A673 (cell line): ENCODE measurements at regions not wholly inside any gene's neighbourhood (a gene's known extent, or its start where the extent isn't known, plus 50 kb on each side); places are given as distances from the start of the nearest gene placed in this dataset.
A peak's percentile ranks its signal among the peaks of the same experiment; 100 is the strongest.

ENCODE experiments used
- BruUV-seq: library from RNA; stranded (reverse); fragments of 400-500 nt; replicated peaks from 2 replicates; lab custom pipeline; 2021; lab: Mats Ljungman, UMichigan
- CTCF ChIA-PET: fragments of 300-600 bp; sonication (Branson Sonifier 250); formaldehyde crosslinking; loops from one replicate; lab custom pipeline; 2022; ENCODE audit warnings: antibody characterized with exemption; lab: Charles Lee
- POLR2A ChIA-PET: fragments of 300-600 bp; sonication (Branson Sonifier 250); formaldehyde crosslinking; loops from one replicate; lab custom pipeline; 2022; ENCODE audit warnings: antibody characterized with exemption; ENCODE audit not compliant: low non-redundant PET; lab: Charles Lee
- DNase-seq: peaks from one replicate; pipeline ENCODE4 v3.0.0-alpha.2; 2015; ENCODE audit warnings: low spot score
- H3K27ac ChIP-seq: fragments of 200-600 bp; sonication (generic); 2 replicates; pipeline ENCODE4 v1.5.1; 2016; ENCODE audit warnings: mixed run types, low read depth, mild to moderate bottlenecking, mixed read lengths, antibody characterized with exemption, low read length; ENCODE audit not compliant: poor library complexity, severe bottlenecking
- H3K27me3 ChIP-seq: fragments of 200-600 bp; sonication (generic); replicated peaks from 2 replicates; pipeline ENCODE4 v1.6.1; 2017; ENCODE audit warnings: mixed run types, low read depth, mild to moderate bottlenecking, mixed read lengths, antibody characterized with exemption, low read length; ENCODE audit not compliant: insufficient read depth, poor library complexity
- H3K36me3 ChIP-seq: fragments of 200-600 bp; sonication (generic); 2 replicates; pipeline ENCODE4 v1.6.1; 2016; ENCODE audit warnings: mixed run types, mild to moderate bottlenecking, mixed read lengths, antibody characterized with exemption, low read length; ENCODE audit not compliant: insufficient read depth, poor library complexity, severe bottlenecking
- H3K4me1 ChIP-seq: fragments of 200-600 bp; sonication (generic); 2 replicates; pipeline ENCODE4 v1.6.1; 2017; ENCODE audit warnings: mixed run types, mild to moderate bottlenecking, mixed read lengths, antibody characterized with exemption, low read length; ENCODE audit not compliant: insufficient read depth, poor library complexity, severe bottlenecking
- H3K4me3 ChIP-seq: fragments of 200-600 bp; sonication (generic); 2 replicates; pipeline ENCODE4 v1.5.1; 2016; ENCODE audit warnings: low read depth, mixed run types, mild to moderate bottlenecking, mixed read lengths, low read length; ENCODE audit not compliant: poor library complexity, severe bottlenecking
- H3K9me3 ChIP-seq: fragments of 200-600 bp; sonication (generic); 2 replicates; pipeline ENCODE4 v1.6.1; 2016; ENCODE audit warnings: mixed run types, low read depth, mild to moderate bottlenecking, mixed read lengths, antibody characterized with exemption, low read length; ENCODE audit not compliant: poor library complexity, severe bottlenecking
- EZH2 ChIP-seq: fragments of 200-600 bp; sonication (generic); IDR thresholded peaks from 2 replicates; pipeline ENCODE4 v1.6.1; 2017; ENCODE audit warnings: borderline replicate concordance, low read depth, mild to moderate bottlenecking, mixed read lengths, antibody characterized with exemption, low read length; ENCODE audit not compliant: poor library complexity, severe bottlenecking
- intact Hi-C: fragments of 100-400 bp; cut with micrococcal nuclease; formaldehyde crosslinking; loops from one replicate; pipeline ENCODE4 v1.10.0; 2022; ENCODE audit not compliant: unreplicated experiment
- TF ChIP-seq, protein P1 (sequence below): fragments of 300-800, 200-600 bp; sonication (generic); conservative IDR thresholded peaks from 2 replicates; pipeline ENCODE4 v1.5.1; 2017; ENCODE audit warnings: low read depth, mild to moderate bottlenecking, antibody characterized with exemption, low read length, moderate library complexity, mixed read lengths

- Histone ChIP-seq H3K9me3 (no peaks in the 10 kb centered on the region), H3K4me1 (peaks cover 21% of the 10 kb centered on the region), H3K36me3 (no peaks in the 10 kb centered on the region), H3K27me3 (no peaks in the 10 kb centered on the region), H3K27ac (no peak overlapping the region), H3K4me3 (no peak overlapping the region)
- ChIA-PET CTCF (interaction anchor here (1.0 to 2.9 kb wide), 3 partner anchors 107 to 369 kb away, joined by 6 to 86 read pairs (median 6); partner anchors contain the start of genes COL1A2 and SGCE), POLR2A (no interaction called here)
- intact Hi-C loops, result loop anchor here (5.0 to 10.0 kb wide), 3 partner anchors 367 to 1189 kb away; partner anchors contain the start of gene SGCE
- BruUV-seq, result no TSS peak
- TF ChIP-seq, protein P1, sequence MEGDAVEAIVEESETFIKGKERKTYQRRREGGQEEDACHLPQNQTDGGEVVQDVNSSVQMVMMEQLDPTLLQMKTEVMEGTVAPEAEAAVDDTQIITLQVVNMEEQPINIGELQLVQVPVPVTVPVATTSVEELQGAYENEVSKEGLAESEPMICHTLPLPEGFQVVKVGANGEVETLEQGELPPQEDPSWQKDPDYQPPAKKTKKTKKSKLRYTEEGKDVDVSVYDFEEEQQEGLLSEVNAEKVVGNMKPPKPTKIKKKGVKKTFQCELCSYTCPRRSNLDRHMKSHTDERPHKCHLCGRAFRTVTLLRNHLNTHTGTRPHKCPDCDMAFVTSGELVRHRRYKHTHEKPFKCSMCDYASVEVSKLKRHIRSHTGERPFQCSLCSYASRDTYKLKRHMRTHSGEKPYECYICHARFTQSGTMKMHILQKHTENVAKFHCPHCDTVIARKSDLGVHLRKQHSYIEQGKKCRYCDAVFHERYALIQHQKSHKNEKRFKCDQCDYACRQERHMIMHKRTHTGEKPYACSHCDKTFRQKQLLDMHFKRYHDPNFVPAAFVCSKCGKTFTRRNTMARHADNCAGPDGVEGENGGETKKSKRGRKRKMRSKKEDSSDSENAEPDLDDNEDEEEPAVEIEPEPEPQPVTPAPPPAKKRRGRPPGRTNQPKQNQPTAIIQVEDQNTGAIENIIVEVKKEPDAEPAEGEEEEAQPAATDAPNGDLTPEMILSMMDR, result no peak
- no peak for TF ChIP-seq EZH2
- DNase-seq, result no peak
Observed at GRCh38 chr7:94288096-94288495, 106.6 kb upstream of the COL1A2 start.

DNA sequence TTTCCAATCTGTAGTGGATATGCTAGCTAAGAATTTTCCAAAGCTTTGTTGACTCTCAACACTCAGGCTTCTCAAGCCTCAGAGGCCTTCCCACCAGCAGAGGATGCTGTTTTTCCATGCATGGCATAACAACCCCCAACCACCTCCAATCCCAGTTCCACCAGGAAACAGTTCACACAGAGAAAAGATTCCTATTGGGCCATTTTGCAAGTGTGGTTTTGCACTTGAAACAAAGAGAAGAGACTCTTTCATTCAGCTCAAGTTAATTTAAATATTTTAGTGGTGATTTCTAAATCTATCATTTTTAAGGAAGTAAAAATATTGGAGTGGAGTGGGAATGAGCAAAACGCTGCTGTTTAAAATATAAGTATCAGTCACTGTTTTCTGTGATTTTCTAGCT is 105.6 kb upstream of the COL1A2 start:
- Histone ChIP-seq H3K4me1 (peaks cover 11% of the 10 kb centered on the region), H3K27me3 (no peaks in the 10 kb centered on the region), H3K4me3 (no peak overlapping the region), H3K36me3 (no peaks in the 10 kb centered on the region), H3K9me3 (no peaks in the 10 kb centered on the region), H3K27ac (no peak overlapping the region)
- BruUV-seq, result no TSS peak
- CTCF ChIA-PET, result interaction anchor here (0.5 to 2.9 kb wide), 13 partner anchors 65 to 1401 kb away, joined by 3 to 86 read pairs (median 5); partner anchors contain the start of genes COL1A2 and SGCE
- POLR2A ChIA-PET, result no interaction called here
- DNase-seq, result peak; percentile 93
- TF ChIP-seq, protein P1, result peak; percentile 97
- no peak for TF ChIP-seq EZH2
- intact Hi-C loops, result loop anchor here (1.0 to 10.0 kb wide), 5 partner anchors 106 to 1188 kb away; partner anchors contain the start of gene SGCE

GRCh38 chr7:94294471-94295131 is 100.1 kb upstream of the COL1A2 start:
- intact Hi-C loops, result loop anchor here (1.0 kb wide), 1 partner anchor 101 kb away; no protein-coding TSS in a partner anchor
- CTCF ChIA-PET, result interaction anchor here (6.6 kb wide), 1 partner anchor 100 kb away, joined by 111 read pairs; the partner anchor contains the start of gene COL1A2
- POLR2A ChIA-PET, result no interaction called here
- BruUV-seq, result no TSS peak
- H3K27ac ChIP-seq, result no peak overlapping the region
- peaks cover 7% of the 10 kb centered on the region for H3K4me1 ChIP-seq
- H3K27me3 ChIP-seq, result no peaks in the 10 kb centered on the region
- TF ChIP-seq, protein P1, result no peak
- no peak for TF ChIP-seq EZH2
- H3K4me3 ChIP-seq, result no peak overlapping the region
- DNase-seq, result no peak
- H3K36me3 ChIP-seq, result no peaks in the 10 kb centered on the region
- H3K9me3 ChIP-seq, result no peaks in the 10 kb centered on the region
